ENCODE measurements at regions not wholly inside any gene's neighbourhood (a gene's known extent, or its start where the extent isn't known, plus 50 kb on each side); places are given as distances from the start of the nearest gene placed in this dataset.

DNA sequence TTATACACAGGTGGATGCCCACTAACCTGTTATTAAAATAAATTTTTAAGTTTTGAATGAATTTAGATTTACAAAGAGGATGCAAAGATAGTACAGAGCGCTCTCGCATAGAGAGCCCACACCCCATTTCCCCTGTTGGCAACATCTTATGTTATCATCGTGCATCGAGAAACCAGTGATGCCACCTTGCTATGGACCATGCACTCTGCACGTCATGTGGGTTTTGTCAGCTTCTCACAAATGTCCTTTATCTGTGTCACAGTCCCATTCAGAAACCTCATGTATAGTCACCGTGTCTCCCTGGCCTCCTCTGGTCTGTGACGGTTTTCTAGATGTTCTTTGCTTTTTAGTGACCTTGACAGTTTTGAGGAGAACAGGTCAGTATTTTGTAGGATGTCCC lies 60.0 kb downstream of the ING1 start:
- ATAC-seq (no peak), DNase-seq (no peak)
- intact Hi-C loops (cut with DNase I) = no loop called here

DNA sequence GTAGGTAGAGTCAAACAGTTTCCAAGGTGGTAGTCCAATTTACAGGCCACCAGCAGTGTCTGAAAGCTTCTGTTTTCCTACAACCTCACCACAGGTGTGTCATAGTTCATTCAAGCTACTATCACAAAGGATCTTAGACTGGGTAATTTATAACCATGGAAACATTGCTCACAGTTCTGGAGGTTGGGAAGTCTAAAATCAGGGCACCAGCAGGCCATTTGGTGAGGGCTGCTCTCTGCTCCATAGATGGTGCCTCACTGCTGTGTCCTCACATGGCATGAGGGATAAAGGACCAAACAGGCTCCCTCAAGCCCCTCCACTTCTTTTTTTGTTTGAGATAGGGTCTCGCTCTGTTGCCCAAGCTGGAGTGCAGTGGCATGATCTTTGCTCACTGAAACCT lies 60.6 kb downstream of the ING1 start:
- no peak for ATAC-seq
- intact Hi-C loops (cut with DNase I) = no loop called here
- DNase-seq = no peak

DNA sequence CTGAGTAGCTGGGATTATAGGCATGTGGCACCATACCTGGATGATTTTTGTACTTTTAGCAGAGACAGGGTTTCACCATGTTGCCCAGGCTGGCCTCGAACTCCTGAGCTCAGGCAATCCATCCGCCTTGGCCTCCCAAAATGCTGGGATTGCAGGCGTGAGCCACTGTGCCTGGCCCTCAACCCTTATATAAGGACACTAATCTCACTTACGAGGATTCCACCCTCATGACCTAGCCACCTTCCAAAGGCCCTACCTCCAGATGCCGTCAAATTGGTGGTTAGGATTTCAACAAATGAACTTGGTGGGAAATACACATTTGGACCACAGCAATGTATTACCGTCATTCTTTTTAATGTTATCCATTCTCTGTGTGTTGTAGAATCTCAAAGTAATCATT lies 61.0 kb downstream of the ING1 start:
- ATAC-seq = no peak
- intact Hi-C loops (cut with DNase I) = no loop called here

GRCh38 chr13:110775576-110775975 lies 62.1 kb downstream of the ING1 start:
- ATAC-seq (no peak), DNase-seq (no peak)
- intact Hi-C loops (cut with DNase I) = no loop called here

More for the DNA sequence above, 61.0 kb downstream of the ING1 start:
- no peak for DNase-seq

- DNase-seq (no peak), ATAC-seq (no peak)
- intact Hi-C loops (cut with DNase I) = no loop called here
Observed at GRCh38 chr13:110777251-110777820, 63.8 kb downstream of the ING1 start.

DNA sequence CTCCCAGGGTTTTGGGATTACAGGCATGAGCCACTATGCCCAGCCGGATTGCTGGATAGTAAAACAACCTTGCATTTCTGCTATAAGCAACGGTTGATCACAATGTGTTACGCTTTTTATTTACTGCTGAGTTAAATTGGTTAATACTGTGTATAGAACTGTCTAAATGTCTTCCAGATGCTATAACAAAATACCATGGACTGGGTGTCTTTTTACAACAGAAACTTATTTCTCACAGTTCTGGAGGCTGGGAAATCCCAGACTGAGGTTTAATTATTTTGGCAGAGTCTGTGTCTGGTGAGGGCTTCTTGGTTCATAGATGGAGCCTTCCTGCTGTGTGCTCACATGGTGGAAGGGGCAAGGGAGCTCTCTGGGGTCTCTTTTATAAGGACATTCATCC lies 65.5 kb downstream of the ING1 start:
- DNase-seq (no peak), ATAC-seq (no peak)
- intact Hi-C loops (cut with DNase I) = no loop called here

DNA sequence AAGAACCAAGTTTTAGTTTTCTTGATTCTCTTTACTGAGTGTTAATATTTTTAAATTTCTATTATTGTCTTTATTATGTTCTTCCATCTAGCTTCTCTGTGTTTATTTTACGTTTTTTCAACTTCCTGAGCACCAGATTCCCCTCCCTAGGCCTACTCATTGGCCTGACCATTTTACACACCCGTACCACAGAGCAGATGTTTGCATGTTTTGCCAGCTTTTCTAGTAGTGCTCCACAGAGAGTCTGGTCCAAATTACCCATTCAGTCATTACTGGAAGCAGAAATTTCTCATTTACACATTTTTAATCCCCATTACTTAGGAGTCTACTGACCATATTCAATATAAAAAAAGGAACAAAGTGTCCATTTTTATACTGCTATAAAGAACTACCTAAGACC lies 66.9 kb downstream of the ING1 start:
- intact Hi-C loops (cut with DNase I) = no loop called here
- DNase-seq (no peak), ATAC-seq (peak in 1 of 2 donors; percentile 46)

GRCh38 chr13:110782185-110782584 lies 68.7 kb downstream of the ING1 start:
- intact Hi-C loops (cut with DNase I) = no loop called here
- no peak for ATAC-seq
- DNase-seq = no peak

GRCh38 chr13:110784704-110785103 lies 71.2 kb downstream of the ING1 start:
- ATAC-seq (no peak), DNase-seq (no peak)
- intact Hi-C loops (cut with DNase I) = no loop called here

GRCh38 chr13:110788778-110789177 lies 75.3 kb downstream of the ING1 start:
- DNase-seq = no peak
- intact Hi-C loops (cut with DNase I) = no loop called here
- ATAC-seq = no peak

- DNase-seq = no peak
- no peak for ATAC-seq
- intact Hi-C loops (cut with DNase I) = no loop called here
Observed at GRCh38 chr13:110789871-110790270, 76.4 kb downstream of the ING1 start.

GRCh38 chr13:110790371-110790770 lies 76.9 kb downstream of the ING1 start:
- no peak for DNase-seq
- no peak for ATAC-seq
- intact Hi-C loops (cut with DNase I) = no loop called here

DNA sequence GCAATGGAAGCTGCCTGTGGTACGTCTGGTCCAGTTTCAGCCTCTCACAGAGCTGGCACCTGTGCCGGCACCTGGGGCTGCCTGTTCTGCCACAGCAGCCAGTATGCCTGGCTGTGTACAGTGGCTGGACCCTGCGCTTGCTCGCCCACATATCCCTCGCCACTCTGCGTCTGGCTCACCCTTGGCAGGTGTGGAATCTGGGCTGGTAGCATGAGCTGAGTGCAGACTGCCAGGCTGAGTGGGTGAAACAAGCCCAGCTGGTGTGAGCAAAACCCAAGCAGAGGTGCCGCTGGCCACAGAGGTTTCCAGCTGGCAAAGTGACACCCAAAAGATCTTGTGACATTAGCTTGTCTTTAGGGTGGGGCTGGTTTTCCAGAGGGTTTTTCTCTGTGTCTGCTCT lies 80.7 kb downstream of the ING1 start:
- intact Hi-C loops (cut with DNase I) = no loop called here
- DNase-seq = no peak
- ATAC-seq = peak in 1 of 2 donors; percentile 24

- DNase-seq (no peak), ATAC-seq (no peak)
- intact Hi-C loops (cut with DNase I) = no loop called here
Observed at GRCh38 chr13:110797230-110797877, 83.9 kb downstream of the ING1 start.

- ATAC-seq (no peak), DNase-seq (no peak)
- intact Hi-C loops (cut with DNase I) = no loop called here
Observed at GRCh38 chr13:110798081-110798994, 84.8 kb downstream of the ING1 start.

DNA sequence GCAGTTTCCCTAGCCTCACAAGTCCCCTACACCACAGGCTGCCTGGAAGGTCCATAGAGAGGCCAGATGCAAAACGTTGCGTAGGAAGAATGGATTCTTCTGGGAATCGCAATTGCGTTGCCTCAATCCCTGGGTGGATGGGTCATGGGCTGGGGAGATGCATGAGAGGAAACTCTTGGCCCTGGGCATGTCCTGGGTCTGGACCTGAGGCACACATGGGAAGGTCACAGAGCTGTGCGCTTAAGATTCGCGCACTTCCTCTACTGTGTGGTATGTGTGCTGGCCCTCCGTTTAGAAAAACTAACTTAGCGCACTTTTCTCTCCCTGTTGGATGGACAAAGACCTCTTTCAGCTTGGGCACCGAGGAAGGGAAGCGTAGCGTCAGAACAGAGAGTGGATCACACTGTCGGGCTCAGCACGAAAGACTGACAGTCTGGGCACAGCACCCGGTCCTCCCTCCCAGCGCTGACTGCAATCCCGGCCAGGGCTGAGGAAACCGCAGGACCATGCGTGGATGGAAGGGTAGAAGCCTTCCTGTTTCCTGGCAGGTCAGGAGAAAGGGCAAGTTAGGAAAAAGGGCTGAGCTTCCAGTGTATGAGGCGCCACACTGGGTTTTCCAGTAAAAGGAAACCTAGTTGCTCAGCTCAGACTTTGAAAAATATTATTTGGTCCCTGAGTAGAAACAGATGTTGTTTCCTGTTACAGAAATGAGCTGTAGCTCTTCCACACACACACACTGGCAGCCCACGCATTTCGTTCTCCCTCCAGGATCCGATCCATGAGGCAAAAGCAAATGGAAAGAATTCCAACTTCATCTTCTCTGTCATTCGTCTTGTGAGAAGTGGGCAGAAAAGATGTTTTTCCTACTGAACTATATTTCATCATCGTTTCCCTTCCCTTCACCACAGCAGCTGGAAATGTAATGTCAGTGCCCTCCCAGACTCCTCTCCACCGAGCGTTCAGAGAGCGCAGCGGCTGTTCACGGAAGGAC lies 86.0 kb downstream of the ING1 start:
- DNase-seq = peak; percentile 70
- intact Hi-C loops (cut with DNase I) = no loop called here
- ATAC-seq = peak; percentile 80 to 83

DNA sequence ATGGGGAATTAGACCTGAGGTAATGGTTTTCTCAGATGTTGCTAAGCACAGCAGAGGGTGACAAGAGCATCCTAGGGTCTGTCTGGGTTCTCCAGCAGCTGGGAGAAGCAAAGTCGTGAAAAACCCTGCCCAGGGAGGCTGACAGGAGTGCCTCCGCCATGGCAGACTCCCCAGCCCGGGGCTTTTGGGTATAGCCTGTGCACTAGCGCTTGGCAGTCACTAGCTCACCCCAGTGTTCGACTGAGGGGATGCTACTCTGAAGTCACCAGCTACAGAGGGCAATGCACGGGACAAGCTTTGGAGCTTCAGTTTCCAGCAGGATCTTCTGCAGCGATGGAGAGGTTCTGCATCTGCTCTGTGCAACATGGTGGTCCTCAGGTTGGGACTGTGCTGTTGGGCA lies 87.5 kb downstream of the ING1 start:
- intact Hi-C loops (cut with DNase I) = no loop called here
- no peak for DNase-seq
- no peak for ATAC-seq

- ATAC-seq (no peak), DNase-seq (no peak)
- intact Hi-C loops (cut with DNase I) = no loop called here
Observed at GRCh38 chr13:110802260-110802659, 88.8 kb downstream of the ING1 start.

DNA sequence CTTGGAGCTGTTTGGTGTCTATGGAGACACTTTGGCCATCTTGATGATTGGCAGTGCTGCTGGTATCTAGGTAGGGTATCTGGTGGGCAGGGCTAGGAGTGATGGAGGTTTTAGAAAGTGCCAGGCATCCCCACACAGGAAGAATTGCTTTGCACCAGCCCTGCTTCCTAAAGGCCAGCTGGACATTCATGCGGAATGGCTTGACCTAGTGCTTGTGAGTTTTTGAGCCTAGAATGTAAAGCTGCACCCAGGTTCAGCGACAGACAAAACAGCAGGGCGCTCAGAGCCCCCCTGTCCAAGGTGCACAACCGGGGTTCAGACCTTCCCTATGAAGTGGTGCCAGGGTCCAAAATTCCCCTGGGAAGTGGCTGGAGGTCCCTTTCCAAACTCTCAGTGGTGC lies 93.1 kb downstream of the ING1 start:
- intact Hi-C loops (cut with DNase I) = no loop called here
- DNase-seq (no peak), ATAC-seq (no peak)

All from left cardiac atrium (tissue), 4 donors.